ENCODE measurements at regions not wholly inside any gene's neighbourhood (a gene's known extent, or its start where the extent isn't known, plus 50 kb on each side); places are given as distances from the start of the nearest gene placed in this dataset.

DNA sequence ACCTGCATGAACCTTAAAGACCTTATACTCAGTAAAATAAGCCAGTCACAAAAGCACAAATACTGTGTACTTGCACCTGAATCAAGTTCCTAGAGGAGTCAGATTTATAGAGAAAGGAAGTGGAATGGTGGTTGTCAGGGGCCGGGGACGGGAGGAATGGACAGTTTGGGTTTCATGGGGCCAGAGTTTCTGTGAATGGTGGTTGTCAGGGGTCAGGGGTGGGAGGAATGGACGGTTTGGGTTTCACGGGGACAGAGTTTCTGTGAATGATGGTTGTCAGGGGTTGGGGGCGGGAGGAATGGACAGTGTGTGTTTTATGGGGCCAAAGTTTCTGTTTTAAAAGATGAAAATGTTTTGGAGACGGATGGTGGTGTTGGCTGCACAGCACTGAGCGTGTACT is 260.0 kb upstream of the MKI67 start:
- TF ChIP-seq, protein P1, sequence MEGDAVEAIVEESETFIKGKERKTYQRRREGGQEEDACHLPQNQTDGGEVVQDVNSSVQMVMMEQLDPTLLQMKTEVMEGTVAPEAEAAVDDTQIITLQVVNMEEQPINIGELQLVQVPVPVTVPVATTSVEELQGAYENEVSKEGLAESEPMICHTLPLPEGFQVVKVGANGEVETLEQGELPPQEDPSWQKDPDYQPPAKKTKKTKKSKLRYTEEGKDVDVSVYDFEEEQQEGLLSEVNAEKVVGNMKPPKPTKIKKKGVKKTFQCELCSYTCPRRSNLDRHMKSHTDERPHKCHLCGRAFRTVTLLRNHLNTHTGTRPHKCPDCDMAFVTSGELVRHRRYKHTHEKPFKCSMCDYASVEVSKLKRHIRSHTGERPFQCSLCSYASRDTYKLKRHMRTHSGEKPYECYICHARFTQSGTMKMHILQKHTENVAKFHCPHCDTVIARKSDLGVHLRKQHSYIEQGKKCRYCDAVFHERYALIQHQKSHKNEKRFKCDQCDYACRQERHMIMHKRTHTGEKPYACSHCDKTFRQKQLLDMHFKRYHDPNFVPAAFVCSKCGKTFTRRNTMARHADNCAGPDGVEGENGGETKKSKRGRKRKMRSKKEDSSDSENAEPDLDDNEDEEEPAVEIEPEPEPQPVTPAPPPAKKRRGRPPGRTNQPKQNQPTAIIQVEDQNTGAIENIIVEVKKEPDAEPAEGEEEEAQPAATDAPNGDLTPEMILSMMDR (conservative IDR thresholded peaks at IDR 0.05 in 1 of 2, IDR thresholded peaks at IDR 0.05 in 1 of 2; ENCODE audit: extremely low read depth in 1 of 2, insufficient read depth in 1 of 2, low read depth in 1 of 2, low read length in 2 of 2) = no peak
- TF ChIP-seq EZH2 (IDR thresholded peaks at IDR 0.05; ENCODE audit: borderline replicate concordance, low read length) = no peak

Data from mammary epithelial cell (primary cell).